GM18870 (cell line): ENCODE measurements at regions not wholly inside any gene's neighbourhood (a gene's known extent, or its start where the extent isn't known, plus 50 kb on each side); places are given as distances from the start of the nearest gene placed in this dataset.

Source experiments
- ATAC-seq: cut with Tn5 transposase; IDR thresholded peaks from one replicate; pipeline ENCODE4 v1.9.1; 2021; ENCODE audit warnings: moderate library complexity; ENCODE audit not compliant: unreplicated experiment

DNA sequence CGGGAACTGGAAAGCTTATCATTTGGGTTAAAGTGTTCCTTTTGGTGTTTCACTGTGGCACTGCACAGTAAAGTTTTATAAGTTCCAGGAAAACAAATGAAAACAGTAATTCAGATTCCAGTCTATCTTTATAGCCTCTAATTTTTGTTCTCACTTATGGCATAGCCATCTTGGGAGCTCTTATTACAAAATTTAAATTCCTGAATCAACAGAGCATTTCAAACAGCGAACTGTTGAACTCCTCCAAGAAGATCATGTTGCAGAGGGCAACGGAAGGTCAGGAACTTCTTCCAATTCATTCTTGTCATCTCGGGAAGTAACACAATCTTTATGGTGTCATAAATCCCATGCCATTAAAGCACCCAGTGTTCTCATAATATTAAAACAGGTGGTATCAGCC, 229.1 kb downstream of the KCNC2 start:
- ATAC-seq = no peak

DNA sequence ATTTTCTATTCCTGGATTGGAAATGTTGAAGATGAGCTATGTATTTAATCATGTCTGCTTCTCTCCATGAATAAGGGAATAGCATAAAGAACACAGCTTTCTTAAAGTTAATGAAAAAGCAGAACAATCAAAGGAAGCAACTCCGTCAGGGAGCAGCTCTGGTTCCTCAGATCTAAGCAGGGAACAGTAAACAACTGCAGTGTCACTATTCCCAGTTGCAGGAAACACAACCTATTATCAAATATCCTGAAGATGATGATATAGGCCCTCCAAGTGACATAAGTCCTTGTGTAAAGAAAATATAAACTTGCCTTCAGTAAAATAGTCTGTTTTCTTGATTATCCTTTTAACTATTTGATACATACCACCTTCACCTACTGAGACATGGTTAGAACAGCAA, 228.1 kb downstream of the KCNC2 start:
- no peak for ATAC-seq

DNA sequence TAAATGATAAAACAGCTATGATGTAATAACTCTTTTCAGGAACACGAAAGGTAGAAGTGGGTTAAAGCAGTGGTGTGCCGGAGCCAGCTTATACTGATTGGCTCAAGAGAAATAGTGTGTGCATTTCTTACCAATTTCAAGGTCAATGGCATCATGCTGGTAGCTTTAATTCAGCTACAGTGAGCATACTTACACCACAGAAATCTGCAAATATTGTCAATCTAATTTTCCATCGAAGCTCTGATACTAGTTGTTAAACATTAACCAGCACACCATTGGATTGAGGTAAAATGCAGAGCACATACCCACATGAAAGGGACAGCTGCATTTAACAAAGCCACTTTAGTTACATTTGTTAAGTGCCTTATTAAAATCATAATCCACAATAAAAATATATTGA, 225.7 kb downstream of the KCNC2 start:
- no peak for ATAC-seq

DNA sequence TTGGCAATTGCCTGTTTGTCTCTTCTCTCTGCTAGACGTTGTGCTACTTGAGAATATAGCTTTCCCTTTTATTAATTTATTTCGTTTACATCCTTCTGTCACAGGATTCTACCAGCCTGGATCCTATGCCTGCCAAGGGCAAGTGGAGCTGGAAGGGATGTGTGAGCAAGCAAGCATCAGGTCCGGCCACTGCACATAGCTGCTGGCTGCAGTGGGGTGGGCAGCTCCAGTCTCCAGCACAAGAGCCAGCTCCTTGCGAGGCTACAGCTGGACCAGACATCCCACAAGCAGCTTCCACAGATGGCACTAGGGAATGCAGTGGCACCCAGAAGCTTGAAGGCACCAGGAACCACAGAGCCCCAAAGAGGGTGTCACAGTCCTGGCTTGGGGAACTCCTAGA, 225.0 kb downstream of the KCNC2 start:
- no peak for ATAC-seq

DNA sequence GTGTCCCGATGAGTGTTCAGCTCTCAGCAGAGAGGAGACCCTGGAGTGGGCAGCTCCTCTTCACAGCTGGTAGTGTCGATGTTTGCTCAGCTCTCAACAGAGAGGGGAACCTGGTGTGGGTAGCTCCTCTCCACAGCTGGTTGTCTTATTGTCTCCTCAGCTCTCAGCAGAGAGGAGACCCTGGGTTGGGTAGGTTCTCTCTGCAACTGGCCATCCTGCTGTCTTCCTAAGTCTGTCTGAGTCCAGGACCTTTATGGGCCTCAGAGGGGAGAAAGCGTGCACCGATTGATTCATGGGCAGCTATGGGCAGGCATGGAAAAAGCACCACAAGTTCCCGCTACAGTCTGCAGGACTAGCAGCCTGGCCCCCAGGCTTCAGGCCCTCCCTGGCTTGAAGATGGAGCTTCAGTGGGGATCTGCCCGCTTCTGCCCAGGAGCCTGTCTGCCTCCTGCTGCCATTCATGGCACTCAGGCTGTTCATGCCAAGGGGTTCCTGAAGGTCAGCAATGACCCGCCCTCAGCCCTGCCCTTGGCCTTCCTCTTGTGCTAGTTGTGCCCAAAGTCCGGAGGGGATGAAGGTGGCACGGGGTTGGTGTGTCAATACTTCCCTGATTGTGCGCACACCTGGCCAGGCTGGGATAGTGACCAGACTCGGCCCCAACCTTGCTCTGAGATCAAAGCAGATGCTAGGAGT, 224.2 kb downstream of the KCNC2 start:
- ATAC-seq = no peak

DNA sequence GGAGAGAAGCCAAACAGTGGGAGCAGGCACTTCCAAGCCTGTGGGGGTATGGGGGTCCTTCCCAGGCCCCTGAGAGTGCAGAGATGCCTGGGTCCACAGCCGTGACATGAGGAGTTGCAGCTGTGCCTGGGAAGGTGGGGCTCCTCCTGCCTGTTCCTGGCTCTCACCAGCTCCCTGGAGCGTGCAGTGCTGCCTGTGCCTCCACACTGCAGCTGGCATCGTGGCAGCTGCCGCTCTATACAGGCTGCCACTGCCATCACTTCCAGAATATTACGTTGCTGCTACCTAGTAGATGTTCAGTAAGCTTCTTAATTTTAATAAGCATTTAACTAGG, 223.7 kb downstream of the KCNC2 start:
- no peak for ATAC-seq

DNA sequence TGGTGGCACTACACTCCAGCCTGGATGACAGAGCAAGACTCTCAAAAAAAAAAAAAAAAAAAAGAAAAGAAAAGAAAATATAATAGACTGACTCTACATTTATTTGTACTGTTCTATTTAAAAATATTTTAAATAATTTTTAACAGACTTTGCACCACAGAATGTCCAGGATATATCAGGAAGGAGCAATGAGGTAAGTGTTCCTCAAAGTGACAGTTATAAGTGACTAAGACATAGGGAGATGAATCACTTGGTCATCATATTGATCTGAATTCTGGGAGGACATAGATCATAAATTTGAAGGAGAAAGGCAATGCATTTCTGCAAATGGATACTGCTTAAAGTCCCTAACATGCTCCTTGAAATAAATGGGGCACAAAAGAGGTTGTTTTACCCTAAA, 221.5 kb downstream of the KCNC2 start:
- ATAC-seq = no peak
